Body of pancreas (tissue), 4 donors: ENCODE measurements at regions not wholly inside any gene's neighbourhood (a gene's known extent, or its start where the extent isn't known, plus 50 kb on each side); places are given as distances from the start of the nearest gene placed in this dataset.

ENCODE experiments used
- ATAC-seq: fragments of 150-250 bp; one replicate; pipeline ENCODE4 v1.9.1; 2016
- DNase-seq, 4 donors: peaks; one replicate each; pipeline ENCODE4 v3.0.0-alpha.2; 2019
- H3K27ac ChIP-seq, 4 donors: fragments of 200-600 bp; sonication (generic); 1 replicate in 3 of 4; 2 replicates in 1 of 4; pipeline versions ENCODE4 v1.5.1 to v1.6.1; 2016 to 2019; ENCODE audit warnings: mild to moderate bottlenecking in 1 of 4, mixed read lengths in 1 of 4, moderate library complexity in 1 of 4
- H3K27me3 ChIP-seq, 2 donors: fragments of 200-600 bp; sonication (generic); one replicate each; pipeline ENCODE4 v1.6.0; 2016; ENCODE audit warnings: mild to moderate bottlenecking in 1 of 2
- H3K36me3 ChIP-seq, 2 donors: fragments of 200-600 bp; sonication (generic); replicated peaks in 1 of 2; 2 replicates each; pipeline ENCODE4 v1.5.1; 2016; ENCODE audit warnings: low read depth in 2 of 2; ENCODE audit not compliant: insufficient read depth in 1 of 2
- H3K4me1 ChIP-seq: fragments of 200-600 bp; sonication (generic); one replicate; pipeline ENCODE4 v1.6.0; 2016
- H3K4me3 ChIP-seq, 2 donors: fragments of 200-600 bp; sonication (generic); 1 replicate in 1 of 2; 2 replicates in 1 of 2; pipeline ENCODE4 v1.5.1; 2016 to 2019
- H3K9me3 ChIP-seq, 3 donors: fragments of 200-600 bp; sonication (generic); 1 replicate in 2 of 3; 2 replicates in 1 of 3; pipeline ENCODE4 v1.5.1; 2016
- POLR2A ChIP-seq, 3 donors: fragments of 450-650 bp; IDR thresholded peaks; one replicate each; pipeline ENCODE4 v1.6.1; 2016; ENCODE audit warnings: antibody characterized with exemption in 3 of 3, mild to moderate bottlenecking in 2 of 3
- WGBS, 2 donors: methylation state at CpG; one replicate each; pipeline ENCODE4 v1.1.5; 2017; 5-methylcytosine and 5-hydroxymethylcytosine counted together
- intact Hi-C: fragments of 100-400 bp; cut with DNase I; formaldehyde crosslinking; loops from one replicate; pipeline ENCODE4 v1.15.1; 2023
- TF ChIP-seq, protein P1 (sequence below), 7 experiments: fragments of 450-650 bp in 4 of 7; fragments of 200-600 bp in 3 of 7; sonication (generic) in 3 of 7; IDR thresholded peaks; one replicate each; pipeline ENCODE4 v1.5.1; 2016 to 2019; ENCODE audit warnings: antibody characterized with exemption in 7 of 7

DNA sequence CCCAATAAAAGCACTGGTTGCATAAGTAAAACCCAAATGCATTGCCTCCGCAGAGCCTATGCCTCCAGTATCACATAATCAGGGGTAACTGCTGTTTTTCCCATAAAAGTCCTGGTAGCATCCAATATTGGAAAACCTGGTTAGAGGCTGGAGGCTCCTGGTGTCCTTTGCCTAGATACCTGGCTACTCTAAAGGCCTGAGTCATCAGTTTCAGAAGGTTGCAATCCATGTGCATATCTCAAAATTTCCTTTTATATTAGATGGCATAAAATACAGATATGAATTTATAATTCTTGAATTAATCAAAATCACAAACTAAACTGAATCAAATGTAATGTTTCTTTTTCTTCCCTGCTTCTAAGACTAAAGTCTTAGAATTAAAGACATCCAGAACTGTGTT lies 164.2 kb upstream of the DCN start:
- no peak for TF ChIP-seq POLR2A (IDR thresholded peaks at IDR 0.05)
- TF ChIP-seq, protein P1, sequence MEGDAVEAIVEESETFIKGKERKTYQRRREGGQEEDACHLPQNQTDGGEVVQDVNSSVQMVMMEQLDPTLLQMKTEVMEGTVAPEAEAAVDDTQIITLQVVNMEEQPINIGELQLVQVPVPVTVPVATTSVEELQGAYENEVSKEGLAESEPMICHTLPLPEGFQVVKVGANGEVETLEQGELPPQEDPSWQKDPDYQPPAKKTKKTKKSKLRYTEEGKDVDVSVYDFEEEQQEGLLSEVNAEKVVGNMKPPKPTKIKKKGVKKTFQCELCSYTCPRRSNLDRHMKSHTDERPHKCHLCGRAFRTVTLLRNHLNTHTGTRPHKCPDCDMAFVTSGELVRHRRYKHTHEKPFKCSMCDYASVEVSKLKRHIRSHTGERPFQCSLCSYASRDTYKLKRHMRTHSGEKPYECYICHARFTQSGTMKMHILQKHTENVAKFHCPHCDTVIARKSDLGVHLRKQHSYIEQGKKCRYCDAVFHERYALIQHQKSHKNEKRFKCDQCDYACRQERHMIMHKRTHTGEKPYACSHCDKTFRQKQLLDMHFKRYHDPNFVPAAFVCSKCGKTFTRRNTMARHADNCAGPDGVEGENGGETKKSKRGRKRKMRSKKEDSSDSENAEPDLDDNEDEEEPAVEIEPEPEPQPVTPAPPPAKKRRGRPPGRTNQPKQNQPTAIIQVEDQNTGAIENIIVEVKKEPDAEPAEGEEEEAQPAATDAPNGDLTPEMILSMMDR (IDR thresholded peaks at IDR 0.05): no peak
- intact Hi-C loops: loop anchor here (10.0 kb wide), 1 partner anchor 172 kb away; no protein-coding TSS in a partner anchor
- no peaks in the 10 kb centered on the region for H3K36me3 ChIP-seq
- no peaks in the 10 kb centered on the region for H3K9me3 ChIP-seq
- DNase-seq (no peak), ATAC-seq (no peak)
- H3K4me1 ChIP-seq: no peaks in the 10 kb centered on the region
- 95 to 100% methylated on average over 1 of the region's 1 CpG for WGBS, 2 donors
- H3K27ac ChIP-seq: no peak overlapping the region
- H3K27me3 ChIP-seq: no peaks in the 10 kb centered on the region
- H3K4me3 ChIP-seq: no peak overlapping the region

DNA sequence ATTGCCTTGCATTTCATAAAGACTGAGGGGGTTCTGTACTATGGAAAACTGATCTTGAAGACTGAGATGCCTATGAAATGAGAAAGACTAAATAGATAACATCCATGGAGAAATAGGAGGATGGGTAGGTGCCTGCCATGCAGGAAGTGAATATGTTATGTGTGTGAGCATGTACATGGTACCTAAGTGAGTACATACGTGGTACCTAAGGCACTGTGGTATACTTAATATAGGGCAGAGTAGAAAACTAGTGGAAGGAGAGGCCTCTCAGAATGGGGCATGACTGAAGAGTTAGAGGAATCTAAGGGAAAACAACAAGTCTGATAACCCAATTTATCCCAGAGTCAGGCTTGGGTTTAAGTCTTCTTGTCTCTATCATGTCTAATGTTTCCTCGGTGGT lies 161.8 kb upstream of the DCN start:
- H3K27ac ChIP-seq: no peak overlapping the region
- no peaks in the 10 kb centered on the region for H3K4me1 ChIP-seq
- intact Hi-C loops: loop anchor here (10.0 kb wide), 1 partner anchor 170 kb away; no protein-coding TSS in a partner anchor
- no peaks in the 10 kb centered on the region for H3K36me3 ChIP-seq
- no peak for ATAC-seq
- H3K4me3 ChIP-seq: no peak overlapping the region
- WGBS, 2 donors: 75% methylated on average over 2 of the region's 2 CpGs
- TF ChIP-seq, protein P1 (IDR thresholded peaks at IDR 0.05): no peak
- TF ChIP-seq POLR2A (IDR thresholded peaks at IDR 0.05): no peak
- DNase-seq: no peak
- H3K27me3 ChIP-seq: no peaks in the 10 kb centered on the region
- no peaks in the 10 kb centered on the region for H3K9me3 ChIP-seq

DNA sequence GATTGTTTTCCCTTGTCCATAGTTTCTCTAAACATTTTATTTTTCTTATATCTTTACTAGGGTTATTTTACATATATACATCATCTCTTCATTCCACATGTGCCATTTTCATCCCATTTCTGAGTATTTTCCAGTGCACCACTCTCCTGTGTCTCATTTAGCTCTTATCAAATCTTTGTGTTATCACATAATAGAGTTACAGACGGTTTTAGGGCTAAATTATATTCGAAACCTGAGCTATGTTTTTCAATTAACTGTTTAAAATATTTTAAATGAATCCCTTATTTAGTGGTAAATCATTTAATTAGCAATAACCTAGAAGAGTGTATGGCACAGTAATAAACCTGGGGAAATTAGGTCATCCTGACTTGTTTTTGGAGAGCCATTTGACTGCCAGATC lies 160.4 kb upstream of the DCN start:
- no peak for DNase-seq
- H3K27me3 ChIP-seq: no peaks in the 10 kb centered on the region
- intact Hi-C loops: loop anchor here (10.0 kb wide), 1 partner anchor 168 kb away; no protein-coding TSS in a partner anchor

GRCh38 chr12:91339106-91339505 lies 156.5 kb upstream of the DCN start:
- H3K27me3 ChIP-seq: no peaks in the 10 kb centered on the region
- WGBS, 2 donors: 83 to 94% methylated on average over 2 of the region's 2 CpGs
- TF ChIP-seq POLR2A (IDR thresholded peaks at IDR 0.05): no peak
- TF ChIP-seq, protein P1 (IDR thresholded peaks at IDR 0.05): no peak
- no peak overlapping the region for H3K27ac ChIP-seq
- intact Hi-C loops: no loop called here
- no peak for DNase-seq
- H3K4me3 ChIP-seq: no peak overlapping the region
- no peaks in the 10 kb centered on the region for H3K9me3 ChIP-seq
- ATAC-seq: no peak
- no peaks in the 10 kb centered on the region for H3K36me3 ChIP-seq
- no peaks in the 10 kb centered on the region for H3K4me1 ChIP-seq

More for the DNA sequence above, 160.4 kb upstream of the DCN start:
- no peaks in the 10 kb centered on the region for H3K9me3 ChIP-seq
- no peaks in the 10 kb centered on the region for H3K4me1 ChIP-seq
- H3K27ac ChIP-seq: no peak overlapping the region
- no peak overlapping the region for H3K4me3 ChIP-seq
- WGBS, 2 donors: 67 to 70% methylated on average over 2 of the region's 2 CpGs
- no peaks in the 10 kb centered on the region for H3K36me3 ChIP-seq
- no peak for TF ChIP-seq POLR2A (IDR thresholded peaks at IDR 0.05)
- TF ChIP-seq, protein P1 (IDR thresholded peaks at IDR 0.05): no peak
- no peak for ATAC-seq

GRCh38 chr12:91335699-91336098 lies 153.1 kb upstream of the DCN start:
- H3K4me3 ChIP-seq: no peak overlapping the region

More at GRCh38 chr12:91335699-91336098, 153.1 kb upstream of the DCN start:
- no peak for ATAC-seq
- Histone ChIP-seq H3K9me3 (no peaks in the 10 kb centered on the region), H3K27me3 (no peaks in the 10 kb centered on the region), H3K27ac (no peak overlapping the region), H3K4me1 (no peaks in the 10 kb centered on the region), H3K36me3 (no peaks in the 10 kb centered on the region)
- DNase-seq: no peak
- 78 to 80% methylated on average over 1 of the region's 1 CpG for WGBS, 2 donors
- intact Hi-C loops: no loop called here
- TF ChIP-seq POLR2A (IDR thresholded peaks at IDR 0.05): no peak
- TF ChIP-seq, protein P1 (IDR thresholded peaks at IDR 0.05): no peak
